ENCODE measurements at regions not wholly inside any gene's neighbourhood (a gene's known extent, or its start where the extent isn't known, plus 50 kb on each side); places are given as distances from the start of the nearest gene placed in this dataset.

DNA sequence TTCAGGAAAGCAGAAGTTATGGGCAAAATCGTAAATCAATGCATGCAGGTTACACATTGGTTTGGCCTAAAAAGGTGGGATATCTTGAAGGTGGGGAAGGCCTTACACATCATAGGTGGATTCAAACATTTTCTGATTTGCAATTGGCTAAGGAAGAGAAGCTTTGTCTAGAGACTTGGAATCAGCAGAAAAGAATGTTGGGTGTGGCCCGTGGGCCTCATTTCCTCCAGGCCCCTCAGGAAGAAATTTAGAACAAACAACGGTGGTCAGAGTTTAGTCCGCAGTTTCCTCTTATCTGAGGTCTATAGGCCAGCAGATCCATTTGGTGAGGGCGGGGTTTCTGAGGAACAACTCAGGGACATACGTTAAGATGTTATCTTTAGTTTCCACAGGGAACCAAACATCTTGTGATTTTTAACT is 50.9 kb upstream of the AFF3 start:
- DNase-seq (ENCODE audit: low spot score), result no peak
- FAIRE-seq, result no peak

DNA sequence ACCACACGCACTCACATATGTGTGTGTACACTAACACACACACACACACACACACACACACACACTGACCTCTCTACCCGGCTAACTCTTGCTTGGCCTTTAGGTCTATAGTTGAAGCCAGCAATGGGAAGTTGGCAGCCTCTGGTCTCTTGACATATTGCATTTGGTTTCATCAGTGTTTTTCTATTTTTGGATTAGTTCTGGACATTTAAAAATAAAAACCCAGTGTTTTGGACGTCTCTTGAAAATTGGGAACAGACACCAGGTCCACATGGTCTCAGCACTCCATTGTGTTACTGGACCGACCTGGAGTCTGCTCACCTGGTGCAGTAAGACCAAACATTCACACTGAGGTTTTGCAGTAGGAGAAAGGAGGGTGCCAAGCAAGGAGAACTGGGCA is 50.4 kb upstream of the AFF3 start:
- DNase-seq (ENCODE audit: low spot score), result no peak
- FAIRE-seq, result no peak

DNA sequence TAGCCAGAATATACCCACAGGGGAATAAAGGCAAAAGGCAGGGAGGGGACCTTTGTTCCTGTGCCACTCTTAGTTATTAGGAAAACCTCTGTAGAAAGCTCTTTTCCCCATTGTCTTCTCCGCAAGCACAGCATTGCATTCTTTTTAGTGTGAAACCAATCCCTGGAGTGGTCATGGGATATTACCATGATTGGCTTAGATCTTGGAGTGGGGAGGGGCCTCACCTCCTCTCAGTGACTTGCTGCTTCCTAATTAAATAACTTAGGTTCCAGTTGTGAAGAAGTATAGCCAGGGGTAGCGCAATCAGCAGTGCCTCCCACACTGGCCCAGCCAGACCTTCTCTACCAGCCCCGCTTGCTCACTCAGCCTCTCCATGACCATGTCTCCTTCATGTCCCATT is 49.9 kb upstream of the AFF3 start:
- DNase-seq (ENCODE audit: low spot score) (no peak), FAIRE-seq (no peak)

Measured in urothelium cell line (cell line).